K562 (cell line): ENCODE measurements at regions not wholly inside any gene's neighbourhood (a gene's known extent, or its start where the extent isn't known, plus 50 kb on each side); places are given as distances from the start of the nearest gene placed in this dataset.
A peak's percentile ranks its signal among the peaks of the same experiment; 100 is the strongest.

Experiments
- ATF7 ChIP-seq: fragments of 450-650 bp; IDR thresholded peaks from 2 replicates; pipeline ENCODE4 v1.7.1; 2014; ENCODE audit warnings: mild to moderate bottlenecking, moderate library complexity
- BACH1 ChIP-seq: fragments of 200-800 bp; sonication (Bioruptor generic); IDR thresholded peaks from 2 replicates; pipeline ENCODE4 v1.6.1; 2016; ENCODE audit warnings: missing genetic modification characterization, missing compliant biosample characterization
- BRD4 ChIP-seq: fragments of 200-600 bp; sonication (generic); IDR thresholded peaks from 2 replicates; pipeline ENCODE4 v1.6.1; 2017; ENCODE audit warnings: inconsistent platforms
- CEBPG ChIP-seq, 3 experiments: fragments of 200-800 bp in 1 of 3; sonication (Bioruptor generic) in 1 of 3; sonication (generic) in 1 of 3; formaldehyde crosslinking in 1 of 3; IDR thresholded peaks in 2 of 3; conservative IDR thresholded peaks in 1 of 3; 2 replicates each; pipeline versions ENCODE4 v1.6.1 to v1.8.0; 2016 to 2022; ENCODE audit warnings: missing compliant biosample characterization in 2 of 3, missing genetic modification characterization in 2 of 3, mild to moderate bottlenecking in 1 of 3, missing genetic modification reagents in 1 of 3
- ETV6 ChIP-seq, 3 experiments: fragments of 150-350 bp in 1 of 3; sonication (generic) in 1 of 3; formaldehyde crosslinking in 1 of 3; IDR thresholded peaks; 2 replicates each; pipeline versions ENCODE4 v1.6.1 to v1.8.0; 2014 to 2022; ENCODE audit warnings: borderline replicate concordance in 2 of 3, low read depth in 2 of 3, antibody characterized with exemption in 1 of 3, low read length in 1 of 3, mild to moderate bottlenecking in 1 of 3, missing genetic modification reagents in 1 of 3
- GABPB1 ChIP-seq: sonication (generic); formaldehyde crosslinking; IDR thresholded peaks from 2 replicates; pipeline ENCODE4 v1.8.0; 2022; ENCODE audit warnings: mild to moderate bottlenecking, missing genetic modification reagents
- PCBP1 ChIP-seq: fragments of 200-400 bp; formaldehyde crosslinking; IDR thresholded peaks from 2 replicates; pipeline ENCODE4 v1.6.1; 2018; ENCODE audit warnings: mild to moderate bottlenecking, low read depth, low read length; ENCODE audit not compliant: poor library complexity, severe bottlenecking
- TBP ChIP-seq: optimal IDR thresholded peaks from 2 replicates; pipeline ENCODE3; 2011; ENCODE audit warnings: low read depth, low read length, improper control_type of control experiment
- THRAP3 ChIP-seq: fragments of 450-650 bp; IDR thresholded peaks from 2 replicates; pipeline ENCODE4 v1.6.1; 2016; ENCODE audit warnings: mild to moderate bottlenecking, inconsistent platforms, borderline replicate concordance
- ZC3H4 ChIP-seq: sonication (generic); formaldehyde crosslinking; IDR thresholded peaks from 2 replicates; pipeline ENCODE4 v1.9.0; 2021; ENCODE audit warnings: missing genetic modification reagents, borderline replicate concordance
- ZNF133 ChIP-seq: fragments of 250-450 bp; sonication (Bioruptor Pico); IDR thresholded peaks from 2 replicates; pipeline ENCODE4 v1.4.0; 2020; ENCODE audit warnings: mild to moderate bottlenecking
- ZZZ3 ChIP-seq: fragments of 450-650 bp; IDR thresholded peaks from 2 replicates; pipeline ENCODE4 v1.6.1; 2016; ENCODE audit warnings: antibody characterized with exemption, mild to moderate bottlenecking, moderate library complexity
- TF ChIP-seq, protein P1 (sequence below): sonication (generic); formaldehyde crosslinking; IDR thresholded peaks from 2 replicates; pipeline ENCODE4 v1.8.1; 2023; ENCODE audit warnings: missing genetic modification reagents, mild to moderate bottlenecking, borderline replicate concordance
- TF ChIP-seq, protein P2 (sequence below), 2 experiments: fragments of 200-800 bp in 1 of 2; sonication (Bioruptor generic) in 1 of 2; sonication (generic) in 1 of 2; formaldehyde crosslinking in 1 of 2; IDR thresholded peaks in 1 of 2; conservative IDR thresholded peaks in 1 of 2; 2 replicates each; pipeline versions ENCODE4 v1.5.0 to v1.6.1; 2016 to 2020; ENCODE audit warnings: missing compliant biosample characterization in 1 of 2, missing genetic modification characterization in 1 of 2, missing genetic modification reagents in 1 of 2
- TF ChIP-seq, protein P3 (sequence below): sonication (generic); formaldehyde crosslinking; IDR thresholded peaks from 2 replicates; pipeline ENCODE4 v1.8.0; 2022; ENCODE audit warnings: missing genetic modification reagents, mild to moderate bottlenecking, borderline replicate concordance

DNA sequence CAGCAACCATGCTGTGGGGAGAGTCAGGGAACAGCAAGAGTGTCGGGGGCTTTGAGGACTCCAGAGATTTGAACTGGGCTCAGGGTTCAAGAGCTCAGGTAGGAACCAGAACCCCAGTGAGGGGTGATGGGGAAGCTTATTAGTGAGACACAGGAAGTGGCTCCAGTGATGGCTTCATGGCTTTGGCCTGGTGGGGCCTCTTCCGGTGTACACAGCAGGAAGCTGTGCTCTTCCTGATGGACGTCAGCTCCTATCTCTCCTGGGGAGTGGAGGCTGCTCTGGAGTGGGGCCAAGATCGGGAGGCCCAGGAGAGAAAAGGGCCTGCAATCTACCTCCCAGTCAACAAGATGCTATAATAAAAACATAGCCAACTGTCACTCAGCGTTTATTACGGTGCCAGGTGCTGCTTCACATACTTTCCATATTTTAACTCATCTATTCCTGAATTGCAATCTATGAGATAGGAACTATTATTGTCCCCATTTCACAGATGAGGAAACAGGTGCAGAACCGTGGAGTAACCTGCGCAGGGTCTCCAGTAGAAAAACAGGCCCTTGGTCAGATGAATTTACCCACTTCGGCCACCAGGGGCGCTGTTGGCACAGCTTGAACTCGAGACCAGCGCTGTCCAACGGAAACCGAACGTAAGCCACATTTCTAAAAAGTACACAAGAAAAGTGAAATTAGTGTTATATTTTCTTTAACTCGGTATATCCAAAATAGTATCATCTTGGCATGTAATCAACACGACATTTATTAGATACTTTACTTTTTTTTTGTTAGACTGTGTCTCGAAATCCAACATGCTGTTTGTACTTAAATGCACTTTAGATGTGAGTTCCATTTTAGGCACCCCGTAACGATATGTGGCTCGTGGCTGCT, 63.6 kb upstream of the DLK1 start (continued):
- TF ChIP-seq CEBPG (CRISPR knock-in tag; IDR thresholded peaks at IDR 0.05): no peak
- TF ChIP-seq CEBPG (tag; conservative IDR thresholded peaks at IDR 0.05 in 1 of 2, IDR thresholded peaks at IDR 0.05 in 1 of 2): no peak
- TF ChIP-seq, protein P1, sequence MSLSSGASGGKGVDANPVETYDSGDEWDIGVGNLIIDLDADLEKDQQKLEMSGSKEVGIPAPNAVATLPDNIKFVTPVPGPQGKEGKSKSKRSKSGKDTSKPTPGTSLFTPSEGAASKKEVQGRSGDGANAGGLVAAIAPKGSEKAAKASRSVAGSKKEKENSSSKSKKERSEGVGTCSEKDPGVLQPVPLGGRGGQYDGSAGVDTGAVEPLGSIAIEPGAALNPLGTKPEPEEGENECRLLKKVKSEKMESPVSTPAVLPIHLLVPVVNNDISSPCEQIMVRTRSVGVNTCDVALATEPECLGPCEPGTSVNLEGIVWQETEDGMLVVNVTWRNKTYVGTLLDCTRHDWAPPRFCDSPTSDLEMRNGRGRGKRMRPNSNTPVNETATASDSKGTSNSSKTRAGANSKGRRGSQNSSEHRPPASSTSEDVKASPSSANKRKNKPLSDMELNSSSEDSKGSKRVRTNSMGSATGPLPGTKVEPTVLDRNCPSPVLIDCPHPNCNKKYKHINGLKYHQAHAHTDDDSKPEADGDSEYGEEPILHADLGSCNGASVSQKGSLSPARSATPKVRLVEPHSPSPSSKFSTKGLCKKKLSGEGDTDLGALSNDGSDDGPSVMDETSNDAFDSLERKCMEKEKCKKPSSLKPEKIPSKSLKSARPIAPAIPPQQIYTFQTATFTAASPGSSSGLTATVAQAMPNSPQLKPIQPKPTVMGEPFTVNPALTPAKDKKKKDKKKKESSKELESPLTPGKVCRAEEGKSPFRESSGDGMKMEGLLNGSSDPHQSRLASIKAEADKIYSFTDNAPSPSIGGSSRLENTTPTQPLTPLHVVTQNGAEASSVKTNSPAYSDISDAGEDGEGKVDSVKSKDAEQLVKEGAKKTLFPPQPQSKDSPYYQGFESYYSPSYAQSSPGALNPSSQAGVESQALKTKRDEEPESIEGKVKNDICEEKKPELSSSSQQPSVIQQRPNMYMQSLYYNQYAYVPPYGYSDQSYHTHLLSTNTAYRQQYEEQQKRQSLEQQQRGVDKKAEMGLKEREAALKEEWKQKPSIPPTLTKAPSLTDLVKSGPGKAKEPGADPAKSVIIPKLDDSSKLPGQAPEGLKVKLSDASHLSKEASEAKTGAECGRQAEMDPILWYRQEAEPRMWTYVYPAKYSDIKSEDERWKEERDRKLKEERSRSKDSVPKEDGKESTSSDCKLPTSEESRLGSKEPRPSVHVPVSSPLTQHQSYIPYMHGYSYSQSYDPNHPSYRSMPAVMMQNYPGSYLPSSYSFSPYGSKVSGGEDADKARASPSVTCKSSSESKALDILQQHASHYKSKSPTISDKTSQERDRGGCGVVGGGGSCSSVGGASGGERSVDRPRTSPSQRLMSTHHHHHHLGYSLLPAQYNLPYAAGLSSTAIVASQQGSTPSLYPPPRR (CRISPR knock-in tag): no peak
- TF ChIP-seq TBP: no peak
- TF ChIP-seq BRD4: no peak
- peak; percentile 37; the same call in 1 of the 2 replicates for TF ChIP-seq ATF7
- TF ChIP-seq, protein P2, sequence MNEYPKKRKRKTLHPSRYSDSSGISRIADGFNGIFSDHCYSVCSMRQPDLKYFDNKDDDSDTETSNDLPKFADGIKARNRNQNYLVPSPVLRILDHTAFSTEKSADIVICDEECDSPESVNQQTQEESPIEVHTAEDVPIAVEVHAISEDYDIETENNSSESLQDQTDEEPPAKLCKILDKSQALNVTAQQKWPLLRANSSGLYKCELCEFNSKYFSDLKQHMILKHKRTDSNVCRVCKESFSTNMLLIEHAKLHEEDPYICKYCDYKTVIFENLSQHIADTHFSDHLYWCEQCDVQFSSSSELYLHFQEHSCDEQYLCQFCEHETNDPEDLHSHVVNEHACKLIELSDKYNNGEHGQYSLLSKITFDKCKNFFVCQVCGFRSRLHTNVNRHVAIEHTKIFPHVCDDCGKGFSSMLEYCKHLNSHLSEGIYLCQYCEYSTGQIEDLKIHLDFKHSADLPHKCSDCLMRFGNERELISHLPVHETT (CRISPR knock-in tag; conservative IDR thresholded peaks at IDR 0.05 in 1 of 2, IDR thresholded peaks at IDR 0.05 in 1 of 2): peak in 1 of 2 experiments; percentile 69; a peak in 2 of 4 replicates
- no peak for TF ChIP-seq PCBP1
- TF ChIP-seq ZC3H4: no peak
- TF ChIP-seq THRAP3: no peak
- no peak for TF ChIP-seq ZNF133 (CRISPR knock-in tag)
- no peak for TF ChIP-seq BACH1
- TF ChIP-seq, protein P3, sequence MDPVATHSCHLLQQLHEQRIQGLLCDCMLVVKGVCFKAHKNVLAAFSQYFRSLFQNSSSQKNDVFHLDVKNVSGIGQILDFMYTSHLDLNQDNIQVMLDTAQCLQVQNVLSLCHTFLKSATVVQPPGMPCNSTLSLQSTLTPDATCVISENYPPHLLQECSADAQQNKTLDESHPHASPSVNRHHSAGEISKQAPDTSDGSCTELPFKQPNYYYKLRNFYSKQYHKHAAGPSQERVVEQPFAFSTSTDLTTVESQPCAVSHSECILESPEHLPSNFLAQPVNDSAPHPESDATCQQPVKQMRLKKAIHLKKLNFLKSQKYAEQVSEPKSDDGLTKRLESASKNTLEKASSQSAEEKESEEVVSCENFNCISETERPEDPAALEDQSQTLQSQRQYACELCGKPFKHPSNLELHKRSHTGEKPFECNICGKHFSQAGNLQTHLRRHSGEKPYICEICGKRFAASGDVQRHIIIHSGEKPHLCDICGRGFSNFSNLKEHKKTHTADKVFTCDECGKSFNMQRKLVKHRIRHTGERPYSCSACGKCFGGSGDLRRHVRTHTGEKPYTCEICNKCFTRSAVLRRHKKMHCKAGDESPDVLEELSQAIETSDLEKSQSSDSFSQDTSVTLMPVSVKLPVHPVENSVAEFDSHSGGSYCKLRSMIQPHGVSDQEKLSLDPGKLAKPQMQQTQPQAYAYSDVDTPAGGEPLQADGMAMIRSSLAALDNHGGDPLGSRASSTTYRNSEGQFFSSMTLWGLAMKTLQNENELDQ (CRISPR knock-in tag): no peak
- TF ChIP-seq ETV6 (IDR thresholded peaks at IDR 0.05; ENCODE audit: borderline replicate concordance in 1 of 2, low read depth in 2 of 2, low read length in 1 of 2): no peak
- no peak for TF ChIP-seq ETV6 (CRISPR knock-in tag; IDR thresholded peaks at IDR 0.05; ENCODE audit: borderline replicate concordance)
- TF ChIP-seq GABPB1 (CRISPR knock-in tag): peak; percentile 95
- no peak for TF ChIP-seq ZZZ3
